OCI-LY3 (cell line): ENCODE measurements at regions not wholly inside any gene's neighbourhood (a gene's known extent, or its start where the extent isn't known, plus 50 kb on each side); places are given as distances from the start of the nearest gene placed in this dataset.

Source experiments
- H2AFZ ChIP-seq: fragments of 200-600, 300-600 bp; shearing (Covaris generic); 2 replicates; pipeline ENCODE4 v1.6.0; 2014; ENCODE audit warnings: antibody characterized with exemption, low read depth, low read length
- H3K27ac ChIP-seq: fragments of 200-600, 300-600 bp; sonication (generic); 2 replicates; pipeline ENCODE4 v1.5.1; 2014; ENCODE audit warnings: mild to moderate bottlenecking, low read length, moderate library complexity, mixed read lengths
- H3K27me3 ChIP-seq: fragments of 200-600, 300-600 bp; sonication (generic); 2 replicates; pipeline ENCODE4 v1.6.1; 2014; ENCODE audit warnings: low read depth, low read length, mixed read lengths
- H3K36me3 ChIP-seq: fragments of 200-600, 300-600 bp; sonication (generic); replicated peaks from 2 replicates; pipeline ENCODE3; 2014; ENCODE audit warnings: low read depth, low read length, mixed read lengths
- H3K4me1 ChIP-seq: fragments of 300-600, 200-600 bp; sonication (generic); 2 replicates; pipeline ENCODE4 v1.6.1; 2014; ENCODE audit warnings: low read length, mixed read lengths
- H3K4me2 ChIP-seq: fragments of 200-600, 300-600 bp; sonication (generic); 2 replicates; pipeline ENCODE4 v1.6.1; 2014; ENCODE audit warnings: low read length, mixed read lengths
- H3K4me3 ChIP-seq: fragments of 300-600, 200-600 bp; sonication (generic); 2 replicates; pipeline ENCODE4 v1.5.1; 2014; ENCODE audit warnings: antibody characterized with exemption, mild to moderate bottlenecking, low read length, moderate library complexity
- H3K79me2 ChIP-seq: fragments of 300-600, 200-600 bp; shearing (Covaris generic); 2 replicates; pipeline ENCODE4 v1.6.1; 2014; ENCODE audit warnings: mild to moderate bottlenecking, low read length, mixed read lengths
- H3K9ac ChIP-seq: fragments of 300-600, 200-600 bp; shearing (Covaris generic); 2 replicates; pipeline ENCODE4 v1.6.0; 2014; ENCODE audit warnings: mild to moderate bottlenecking, low read length, moderate library complexity
- H3K9me3 ChIP-seq: fragments of 200-600, 300-600 bp; shearing (Covaris generic); 2 replicates; pipeline ENCODE4 v1.6.1; 2014; ENCODE audit warnings: low read length, mixed read lengths; ENCODE audit not compliant: insufficient read depth
- H4K20me1 ChIP-seq: fragments of 200-600, 300-600 bp; sonication (generic); 2 replicates; pipeline ENCODE4 v1.6.1; 2016; ENCODE audit warnings: low read length, mixed read lengths; ENCODE audit not compliant: insufficient read depth
- CTCF ChIP-seq: fragments of 200-600, 300-600 bp; sonication (generic); IDR thresholded peaks from 2 replicates; pipeline ENCODE4 v1.5.1; 2014; ENCODE audit warnings: antibody characterized with exemption, low read length, low read depth
- EZH2phosphoT487 ChIP-seq: fragments of 200-600 bp; shearing (Covaris generic); IDR thresholded peaks from 2 replicates; pipeline ENCODE4 v1.6.1; 2018; ENCODE audit warnings: antibody characterized with exemption, mixed run types, low read depth

DNA sequence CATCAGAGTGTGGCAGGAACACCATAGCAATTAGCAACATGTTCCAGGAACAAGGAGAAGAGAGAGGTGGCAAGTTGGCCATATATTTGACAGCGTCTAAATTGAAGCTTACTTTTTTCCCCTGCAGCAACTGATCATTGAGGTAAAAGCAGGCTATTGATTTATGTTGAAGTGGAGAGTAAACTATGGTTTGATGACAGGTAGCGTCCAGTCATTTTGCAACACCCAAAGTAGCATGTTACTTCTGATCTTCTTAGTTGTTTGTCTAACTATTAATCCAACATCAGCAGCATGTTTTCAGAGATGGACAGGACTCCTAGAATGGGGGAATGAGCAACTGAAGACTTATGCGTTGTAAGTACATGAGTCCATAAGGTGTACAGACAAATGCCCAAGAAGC is 225.8 kb downstream of the ZPLD1 start:
- no peak overlapping the region for H3K9ac ChIP-seq
- H2AFZ ChIP-seq = no peak overlapping the region
- H3K27ac ChIP-seq = no peak overlapping the region
- no peaks in the 10 kb centered on the region for H3K4me1 ChIP-seq
- no peaks in the 10 kb centered on the region for H3K9me3 ChIP-seq
- H3K27me3 ChIP-seq = no peaks in the 10 kb centered on the region
- H3K4me3 ChIP-seq = no peak overlapping the region
- H4K20me1 ChIP-seq = no peaks in the 10 kb centered on the region
- H3K4me2 ChIP-seq = no peak overlapping the region
- H3K36me3 ChIP-seq = no peaks in the 10 kb centered on the region
- H3K79me2 ChIP-seq = no peaks in the 10 kb centered on the region
- TF ChIP-seq CTCF (no peak), EZH2phosphoT487 (no peak)

DNA sequence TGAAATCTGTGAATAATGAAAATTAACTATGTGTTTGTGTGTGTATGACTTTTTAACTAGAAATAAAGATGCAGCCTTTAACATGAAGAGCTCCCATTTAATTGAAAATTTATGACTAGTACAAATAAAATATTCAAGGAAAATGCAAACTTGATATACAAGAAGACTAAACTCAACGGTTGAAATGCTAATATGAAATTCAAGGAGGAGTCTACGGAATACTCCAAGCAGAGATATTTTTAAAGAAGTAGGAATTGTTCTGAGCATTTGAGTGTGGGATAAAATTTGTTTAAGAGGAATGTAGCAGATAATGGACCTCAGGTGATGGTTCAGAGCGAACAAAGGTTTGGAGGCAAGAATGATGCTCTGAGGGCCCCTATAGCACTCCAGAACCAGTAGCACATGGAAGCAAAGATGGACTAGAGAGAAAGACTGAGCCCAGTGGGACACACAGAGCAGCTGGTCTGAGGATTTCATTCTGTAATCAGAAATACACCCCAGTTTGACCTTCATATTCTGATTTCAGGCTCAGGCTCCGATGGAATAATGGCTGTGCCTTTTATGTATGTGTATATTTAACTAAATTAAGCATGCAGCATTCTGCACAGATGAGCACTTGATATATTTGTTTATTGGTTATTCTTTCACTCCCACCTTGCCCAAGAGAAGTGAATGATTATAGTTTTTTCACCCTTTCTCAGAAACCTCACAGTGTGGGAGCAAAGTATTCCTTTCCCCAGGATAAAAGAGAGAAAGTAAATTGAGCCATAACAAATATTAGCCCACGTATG is 227.1 kb downstream of the ZPLD1 start:
- Histone ChIP-seq H3K4me3 (no peak overlapping the region), H3K27me3 (no peaks in the 10 kb centered on the region), H2AFZ (no peak overlapping the region), H3K4me1 (no peaks in the 10 kb centered on the region), H3K36me3 (no peaks in the 10 kb centered on the region), H3K79me2 (no peaks in the 10 kb centered on the region), H4K20me1 (no peaks in the 10 kb centered on the region), H3K9ac (no peak overlapping the region), H3K27ac (no peak overlapping the region), H3K9me3 (no peaks in the 10 kb centered on the region), H3K4me2 (no peak overlapping the region)
- TF ChIP-seq EZH2phosphoT487 (no peak), CTCF (no peak)

DNA sequence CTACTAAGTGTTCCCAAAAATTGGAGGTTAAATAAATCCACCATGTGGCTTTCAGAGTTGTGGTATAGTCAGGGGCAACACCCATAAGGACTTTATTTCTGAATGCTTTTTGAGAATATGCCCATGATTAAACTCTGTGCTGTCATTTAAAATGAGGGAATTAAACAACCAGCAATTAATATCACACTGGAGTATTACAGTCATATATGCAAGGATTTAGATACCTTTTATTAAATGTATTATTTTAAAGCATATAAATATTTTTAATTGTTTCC is 227.6 kb downstream of the ZPLD1 start:
- Histone ChIP-seq H4K20me1 (no peaks in the 10 kb centered on the region), H2AFZ (no peak overlapping the region), H3K4me3 (no peak overlapping the region), H3K4me1 (no peaks in the 10 kb centered on the region), H3K9me3 (no peaks in the 10 kb centered on the region), H3K36me3 (no peaks in the 10 kb centered on the region), H3K79me2 (no peaks in the 10 kb centered on the region), H3K9ac (no peak overlapping the region), H3K27me3 (no peaks in the 10 kb centered on the region), H3K4me2 (no peak overlapping the region), H3K27ac (no peak overlapping the region)
- no peak for TF ChIP-seq CTCF
- TF ChIP-seq EZH2phosphoT487 = no peak

GRCh38 chr3:102664126-102664525 is 229.3 kb downstream of the ZPLD1 start:
- Histone ChIP-seq H3K4me1 (no peaks in the 10 kb centered on the region), H3K9ac (no peak overlapping the region), H3K9me3 (no peaks in the 10 kb centered on the region), H3K27ac (no peak overlapping the region), H2AFZ (no peak overlapping the region), H3K27me3 (no peaks in the 10 kb centered on the region), H3K79me2 (no peaks in the 10 kb centered on the region), H3K4me2 (no peak overlapping the region), H4K20me1 (no peaks in the 10 kb centered on the region), H3K36me3 (no peaks in the 10 kb centered on the region), H3K4me3 (no peak overlapping the region)
- TF ChIP-seq EZH2phosphoT487 (no peak), CTCF (no peak)
